C4-2B (cell line): ENCODE measurements at regions not wholly inside any gene's neighbourhood (a gene's known extent, or its start where the extent isn't known, plus 50 kb on each side); places are given as distances from the start of the nearest gene placed in this dataset.

Source experiments
- CTCF ChIP-seq: fragments of 450-650 bp; conservative IDR thresholded peaks from 2 replicates; pipeline ENCODE4 v1.5.1; 2017; ENCODE audit warnings: mild to moderate bottlenecking
- ZFX ChIP-seq: fragments of 450-650 bp; IDR thresholded peaks from 2 replicates; pipeline ENCODE4 v1.6.1; 2017

GRCh38 chr12:74751441-74751840, 213.8 kb downstream of the ATXN7L3B start:
- TF ChIP-seq CTCF (no peak), ZFX (no peak)
